SH-SY5Y (cell line): ENCODE measurements at regions not wholly inside any gene's neighbourhood (a gene's known extent, or its start where the extent isn't known, plus 50 kb on each side); places are given as distances from the start of the nearest gene placed in this dataset.

Experiments used
- GATA2 ChIP-seq: IDR thresholded peaks from 2 replicates; pipeline ENCODE4 v1.6.1; 2011; ENCODE audit warnings: mild to moderate bottlenecking, low read depth, low read length
- GATA3 ChIP-seq: IDR thresholded peaks from 2 replicates; pipeline ENCODE4 v1.6.1; 2011; ENCODE audit warnings: low read depth, mild to moderate bottlenecking, low read length, moderate library complexity

DNA sequence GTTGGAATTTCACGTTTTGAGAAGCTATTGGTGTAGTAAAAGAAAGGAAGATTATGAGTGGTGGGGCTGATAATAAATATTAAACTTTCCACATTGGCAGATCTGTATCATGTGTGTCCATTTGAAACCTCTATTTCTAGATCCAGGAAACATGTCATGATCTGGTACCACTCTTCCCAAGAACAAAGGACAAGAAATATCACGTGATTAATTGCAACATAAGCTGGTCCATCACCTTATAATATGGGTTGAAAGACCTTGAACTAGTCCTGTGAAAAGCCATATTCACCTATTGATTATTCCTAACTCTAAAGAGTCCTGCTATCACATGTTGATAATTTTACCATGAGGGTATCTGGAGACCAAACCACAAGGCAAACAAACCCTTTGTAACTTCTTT lies 335.3 kb upstream of the SMIM21 start:
- TF ChIP-seq GATA3, result no peak
- TF ChIP-seq GATA2, result no peak
